ENCODE measurements at regions not wholly inside any gene's neighbourhood (a gene's known extent, or its start where the extent isn't known, plus 50 kb on each side); places are given as distances from the start of the nearest gene placed in this dataset.

GRCh38 chr1:55588309-55588708 is 373.1 kb upstream of the USP24 start:
- no peak for ATAC-seq

DNA sequence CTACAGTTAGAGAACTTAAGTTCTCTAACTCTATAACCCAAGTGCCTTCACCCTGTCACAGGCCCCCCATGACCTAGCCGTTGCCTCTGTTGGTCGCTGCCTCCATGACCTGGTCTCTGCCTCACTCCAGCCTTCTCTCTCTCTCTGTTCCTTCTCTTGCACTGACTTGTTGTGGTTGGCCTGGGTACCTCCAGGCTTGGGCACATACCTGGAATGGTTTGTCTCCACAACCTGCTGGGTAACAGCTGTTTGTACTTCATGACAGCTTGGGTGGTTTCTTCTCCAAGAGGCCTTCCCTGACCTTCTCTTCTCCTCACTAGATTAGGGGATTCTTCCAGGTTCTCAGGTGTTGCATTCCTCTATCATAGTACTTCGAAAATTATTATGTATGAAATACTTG is 371.6 kb upstream of the USP24 start:
- no peak for ATAC-seq

DNA sequence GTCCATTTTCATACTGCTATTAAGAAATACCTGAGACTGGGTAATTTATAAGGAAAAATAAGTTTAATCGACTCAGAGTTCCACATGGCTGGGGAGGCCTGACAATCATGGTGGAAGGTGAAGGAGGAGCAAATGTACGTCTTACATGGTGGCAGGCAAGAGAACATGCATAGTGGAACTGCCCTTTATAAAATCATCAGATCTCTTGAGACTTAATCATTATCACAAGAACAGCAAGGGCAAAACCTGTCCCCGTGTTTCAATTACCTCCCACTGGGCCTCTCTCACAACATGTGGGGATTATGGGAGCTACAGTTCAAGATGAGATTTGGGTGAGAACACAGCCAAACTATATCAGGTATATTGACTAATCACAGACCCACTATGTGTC is 370.2 kb upstream of the USP24 start:
- no peak for ATAC-seq

- ATAC-seq = no peak
These were observed 369.6 kb upstream of the USP24 start for GRCh38 chr1:55584526-55585401.

DNA sequence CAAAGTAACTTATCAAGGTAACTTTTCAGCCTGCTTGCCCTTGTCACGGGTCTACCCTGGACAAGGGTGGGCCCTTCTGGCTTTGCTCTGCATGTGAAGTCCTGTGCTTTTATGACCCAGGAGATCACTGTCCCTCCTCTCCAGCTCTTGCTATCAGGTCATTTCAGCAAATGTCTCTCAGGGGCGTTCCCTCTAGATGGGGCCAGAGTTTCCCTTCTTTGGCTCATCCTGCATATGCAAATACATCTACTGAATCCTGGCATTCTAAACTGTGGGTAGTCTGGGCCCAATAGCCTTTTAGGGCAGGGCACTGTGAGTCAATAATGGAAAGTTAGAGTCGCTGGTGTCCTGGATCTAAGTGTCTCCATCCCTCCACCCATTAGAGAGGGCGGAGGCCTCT is 366.9 kb upstream of the USP24 start:
- no peak for ATAC-seq

DNA sequence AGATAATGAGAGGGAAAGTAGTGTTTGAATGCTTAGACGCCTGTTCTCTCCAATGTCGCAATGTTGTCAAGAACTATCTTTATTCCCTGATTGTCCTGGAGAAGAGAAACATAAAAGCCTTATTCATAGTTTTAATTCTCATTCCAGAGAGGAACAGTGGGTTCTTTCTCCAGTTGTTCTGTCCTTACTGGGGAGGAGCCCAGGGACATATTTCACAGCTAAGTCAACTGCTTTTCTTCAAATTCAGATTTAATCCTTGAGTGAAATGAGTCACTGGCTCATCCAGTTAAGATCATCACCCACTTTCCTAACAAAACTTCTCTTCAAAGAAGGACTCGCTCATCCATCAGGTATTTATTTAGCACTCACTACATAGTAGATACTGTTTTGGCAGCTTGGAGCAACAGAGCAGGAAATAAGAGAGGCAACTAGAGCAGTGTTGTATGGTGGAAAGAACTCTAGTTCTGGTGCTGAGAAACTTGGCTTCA is 365.7 kb upstream of the USP24 start:
- no peak for ATAC-seq

- ATAC-seq = no peak
These were observed 364.3 kb upstream of the USP24 start for GRCh38 chr1:55579332-55580001.

GRCh38 chr1:55578646-55579045 is 363.5 kb upstream of the USP24 start:
- ATAC-seq = no peak

DNA sequence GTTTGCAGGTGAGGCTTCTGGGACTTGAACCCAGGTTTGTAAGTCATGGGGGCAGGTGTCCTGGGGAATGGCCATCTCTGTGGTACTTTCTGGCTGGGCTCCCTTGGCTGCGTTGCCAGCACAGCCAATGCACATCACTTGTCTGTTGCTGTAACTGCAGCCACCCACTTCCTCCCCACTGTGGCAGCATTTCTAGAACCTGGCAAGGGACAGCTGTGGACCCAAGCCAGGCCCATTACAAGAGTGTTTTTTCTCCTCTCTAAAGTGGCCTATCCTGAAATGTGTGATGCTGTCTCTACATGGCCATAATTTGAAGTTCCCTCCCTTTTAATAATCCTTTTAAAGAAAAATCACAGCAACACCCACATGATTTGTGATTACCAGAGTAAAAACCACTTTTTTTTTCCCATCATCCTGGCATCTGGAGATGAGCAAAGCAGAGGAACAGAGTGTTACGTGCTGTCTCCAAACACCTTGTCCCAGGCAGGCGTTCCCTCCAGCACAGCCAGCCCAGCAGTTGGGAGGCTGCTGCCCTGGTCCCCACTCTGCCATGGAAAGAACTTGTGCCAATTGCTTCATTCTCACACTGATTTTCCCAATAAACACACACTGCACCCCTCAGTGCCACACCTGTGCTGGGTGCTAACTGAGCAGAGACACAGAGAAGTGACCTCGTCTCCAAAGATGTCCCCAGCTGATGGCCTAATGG is 360.6 kb upstream of the USP24 start:
- ATAC-seq = no peak

GRCh38 chr1:55574691-55575225 is 359.6 kb upstream of the USP24 start:
- no peak for ATAC-seq

DNA sequence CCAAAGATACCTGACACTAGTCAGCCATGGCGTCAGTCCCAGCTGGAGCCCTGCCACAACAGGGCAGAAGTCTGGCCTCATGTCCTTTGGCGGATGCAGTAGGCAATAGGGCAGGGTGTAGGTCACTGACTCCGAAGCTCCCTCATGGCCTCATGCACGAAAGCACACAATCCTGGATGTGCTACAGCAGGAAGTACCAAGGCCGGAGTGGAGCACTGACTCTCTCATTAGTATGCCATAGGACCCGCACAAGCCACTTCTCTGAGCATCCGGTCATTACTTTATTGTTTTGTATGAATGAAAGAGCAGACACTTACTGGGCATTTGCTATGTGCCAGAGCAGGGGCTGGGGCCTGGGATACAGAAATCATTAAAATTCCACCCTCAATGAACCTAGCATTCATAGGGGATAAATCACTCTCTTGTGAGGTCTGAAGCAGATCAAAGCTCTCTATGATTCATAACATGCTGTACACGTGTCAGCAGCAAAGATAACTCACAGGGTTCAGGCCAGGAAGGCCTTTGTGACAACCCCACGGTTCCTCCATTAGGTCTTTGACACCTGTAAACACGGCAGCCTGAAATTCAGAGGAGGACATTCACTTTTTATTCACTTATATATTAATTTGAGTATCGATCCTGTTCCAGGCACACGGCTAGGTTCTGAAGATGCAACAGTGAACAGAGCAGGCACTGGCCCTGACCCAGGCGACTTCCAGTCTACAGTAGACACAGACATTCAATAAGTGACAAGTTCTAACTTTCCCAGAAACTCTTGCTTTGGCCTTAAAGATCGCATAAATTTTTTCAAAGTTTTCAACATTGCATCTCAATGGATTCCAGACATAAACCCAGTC is 357.9 kb upstream of the USP24 start:
- no peak for ATAC-seq

DNA sequence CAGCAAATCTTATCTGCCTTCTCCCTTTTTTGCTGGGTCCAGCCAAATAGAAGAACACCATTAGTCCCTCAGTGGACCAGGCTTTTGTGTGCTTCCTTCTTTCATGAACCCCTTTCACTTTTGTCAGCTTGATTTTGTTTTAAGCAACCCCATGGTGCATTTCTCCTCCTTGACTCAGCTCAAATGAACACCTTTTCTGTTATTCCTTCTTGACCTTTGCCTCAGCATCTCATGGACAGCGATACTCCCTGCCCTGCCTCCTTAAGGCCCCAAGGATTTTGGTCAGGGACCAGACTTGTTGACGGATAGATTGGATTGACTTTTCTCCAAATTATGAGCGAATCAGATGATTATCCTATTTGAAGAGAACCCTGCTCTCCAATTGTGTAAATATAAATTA is 356.6 kb upstream of the USP24 start:
- no peak for ATAC-seq

DNA sequence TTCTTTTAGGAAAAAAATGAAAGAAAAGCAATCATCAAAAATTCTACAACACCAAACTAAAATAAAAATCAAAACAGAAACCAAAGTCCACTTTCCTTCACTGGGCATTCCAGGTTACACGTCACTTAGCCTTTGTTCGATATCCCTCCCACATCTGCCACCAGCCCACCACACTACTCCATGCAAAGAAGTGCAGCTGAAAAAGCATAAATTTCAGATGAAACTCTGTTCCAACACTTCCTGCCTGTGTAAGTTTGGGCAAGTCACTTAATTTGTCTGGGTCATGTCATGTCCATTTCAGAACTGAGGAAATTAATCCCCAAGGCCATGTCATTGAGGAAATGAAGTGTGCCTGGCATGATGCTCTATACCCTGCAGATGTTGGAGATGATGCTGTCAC is 354.3 kb upstream of the USP24 start:
- ATAC-seq = no peak

DNA sequence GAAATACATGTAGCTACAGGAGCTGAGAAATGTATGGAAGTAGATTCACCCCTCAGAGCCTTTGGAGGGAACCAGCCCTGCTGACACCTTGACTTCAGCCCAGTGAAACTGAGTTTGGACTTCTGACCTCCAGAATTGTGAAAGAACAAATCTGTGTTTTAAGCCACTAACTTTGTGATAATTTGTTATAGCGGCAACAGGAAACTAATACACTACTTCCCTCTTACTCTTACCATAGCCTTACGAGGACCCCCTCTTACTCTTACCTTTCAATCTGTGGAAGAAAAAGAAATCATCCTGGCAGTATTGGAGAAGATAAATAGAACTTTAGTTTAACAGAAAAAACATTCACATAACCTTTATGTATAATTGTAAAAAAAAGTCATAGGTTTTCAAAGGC is 353.6 kb upstream of the USP24 start:
- no peak for ATAC-seq

DNA sequence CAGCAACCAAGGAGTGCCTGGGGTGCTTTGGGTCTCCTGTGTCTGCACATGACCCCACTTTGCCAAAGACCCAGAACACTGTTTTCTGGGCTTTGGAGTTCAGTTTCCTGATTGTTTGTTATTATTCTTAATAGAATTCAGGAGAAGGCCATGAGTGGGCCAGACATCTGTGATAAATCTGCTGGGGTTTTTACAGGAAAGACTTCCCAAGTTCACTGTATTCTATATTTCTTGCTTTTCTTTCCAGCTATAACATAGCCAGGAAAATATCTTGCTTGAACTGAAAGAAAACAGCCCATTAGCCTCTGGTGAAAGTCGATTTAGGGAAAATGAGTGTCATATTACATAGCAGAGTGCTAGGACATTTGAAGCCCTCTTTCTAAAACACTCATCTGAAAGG is 345.1 kb upstream of the USP24 start:
- ATAC-seq = no peak

- no peak for ATAC-seq
These were observed 344.7 kb upstream of the USP24 start for GRCh38 chr1:55559842-55560241.

- ATAC-seq = no peak
These were observed 344.0 kb upstream of the USP24 start for GRCh38 chr1:55559161-55559611.

DNA sequence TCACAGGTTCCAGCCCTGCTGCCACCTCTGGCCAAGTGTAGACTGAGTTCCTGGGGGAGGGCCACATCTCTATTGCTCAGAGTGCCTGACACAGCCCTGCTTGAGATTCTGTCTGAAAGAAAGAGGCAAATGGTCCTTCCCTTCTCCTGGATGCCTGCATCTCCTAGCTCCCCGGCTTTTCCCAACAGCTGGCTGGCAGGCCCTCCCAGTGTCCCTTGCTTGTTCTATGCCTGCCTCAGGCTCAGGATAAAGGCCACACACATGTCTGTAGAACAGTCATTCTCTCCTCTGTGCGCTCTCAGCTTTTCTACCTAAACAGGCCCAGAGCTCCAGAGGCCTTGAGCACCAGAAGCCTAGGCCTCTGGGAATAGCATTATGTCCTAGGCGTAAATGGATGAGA is 343.4 kb upstream of the USP24 start:
- no peak for ATAC-seq

DNA sequence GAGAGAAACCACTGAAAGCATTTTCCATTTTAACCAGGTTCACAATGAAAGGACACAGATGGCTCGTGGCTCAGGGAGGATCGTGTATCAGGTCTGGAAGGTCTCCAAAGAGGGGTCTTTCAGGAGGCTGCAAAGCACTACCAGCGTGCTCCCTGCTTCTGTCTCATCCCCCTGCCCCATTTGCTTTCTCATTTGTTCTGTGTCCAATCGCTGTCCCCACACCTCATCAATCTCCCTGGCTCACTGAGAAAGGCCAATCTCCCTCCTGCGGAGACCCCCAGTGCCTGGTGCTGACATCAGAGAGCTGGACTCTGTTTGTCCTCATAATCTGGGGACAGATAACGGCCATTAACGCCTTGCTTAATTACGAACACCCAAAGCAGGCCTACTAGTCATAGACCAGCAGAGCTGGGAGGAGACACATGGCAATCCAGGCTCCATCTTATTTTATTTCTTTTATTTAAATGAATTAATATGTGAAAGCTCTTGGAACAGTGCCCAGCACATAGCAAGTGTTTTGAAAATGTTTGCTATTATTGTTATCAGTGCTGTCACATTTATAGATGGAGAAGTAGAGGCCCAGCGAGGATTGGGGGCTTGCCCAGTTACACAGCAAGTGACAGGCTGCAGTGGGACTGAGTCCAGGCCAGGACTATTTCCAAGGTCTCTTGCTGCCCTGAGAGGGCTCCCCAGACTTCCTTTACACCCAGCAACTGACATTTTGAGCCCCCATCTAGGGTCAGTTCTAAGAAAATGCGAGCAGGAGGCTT is 341.0 kb upstream of the USP24 start:
- ATAC-seq = no peak

DNA sequence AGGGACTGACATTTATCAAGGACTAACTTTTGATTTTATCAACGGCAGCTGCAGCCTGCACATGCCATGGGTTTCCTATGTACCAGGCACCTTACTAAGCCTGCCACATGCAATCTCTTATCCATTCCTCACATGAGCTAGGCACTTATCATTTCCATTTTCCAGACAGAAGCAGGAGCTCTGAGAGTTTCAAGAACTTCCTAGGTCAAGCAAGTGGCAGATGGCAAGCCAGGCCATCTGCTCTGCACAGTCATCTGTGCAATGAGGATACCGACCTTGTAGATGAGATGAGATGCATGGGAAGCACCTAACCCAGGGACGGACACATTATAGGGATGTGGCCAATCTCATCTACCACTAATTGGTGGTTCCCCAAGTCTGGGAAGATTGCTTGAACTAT is 339.4 kb upstream of the USP24 start:
- ATAC-seq = no peak

DNA sequence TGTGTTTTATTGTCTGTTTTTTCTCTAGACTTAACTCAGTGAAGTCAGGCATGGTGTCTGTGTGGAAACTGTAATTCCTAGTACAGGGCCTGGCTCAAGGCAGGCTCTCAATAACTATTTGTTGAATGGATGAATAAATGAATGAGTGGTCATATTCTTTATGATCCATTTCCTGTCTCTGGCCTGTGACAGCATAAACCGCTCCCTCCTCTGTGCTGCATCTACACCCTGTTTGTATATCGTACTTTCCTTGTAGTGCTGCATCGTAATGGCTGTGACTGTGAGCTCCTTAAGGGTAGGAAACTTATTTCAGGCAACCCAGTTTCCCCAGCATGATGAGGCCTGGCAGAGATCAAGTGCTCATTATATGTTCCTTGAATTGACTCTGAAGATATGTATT is 337.5 kb upstream of the USP24 start:
- no peak for ATAC-seq
